Inferior parietal cortex (tissue), 1 donor: ENCODE measurements at regions not wholly inside any gene's neighbourhood (a gene's known extent, or its start where the extent isn't known, plus 50 kb on each side); places are given as distances from the start of the nearest gene placed in this dataset.

Experiments used
- DNase-seq: peaks from one replicate; pipeline ENCODE4 v3.0.0-alpha.2; 2016; ENCODE audit errors: extremely low spot score

DNA sequence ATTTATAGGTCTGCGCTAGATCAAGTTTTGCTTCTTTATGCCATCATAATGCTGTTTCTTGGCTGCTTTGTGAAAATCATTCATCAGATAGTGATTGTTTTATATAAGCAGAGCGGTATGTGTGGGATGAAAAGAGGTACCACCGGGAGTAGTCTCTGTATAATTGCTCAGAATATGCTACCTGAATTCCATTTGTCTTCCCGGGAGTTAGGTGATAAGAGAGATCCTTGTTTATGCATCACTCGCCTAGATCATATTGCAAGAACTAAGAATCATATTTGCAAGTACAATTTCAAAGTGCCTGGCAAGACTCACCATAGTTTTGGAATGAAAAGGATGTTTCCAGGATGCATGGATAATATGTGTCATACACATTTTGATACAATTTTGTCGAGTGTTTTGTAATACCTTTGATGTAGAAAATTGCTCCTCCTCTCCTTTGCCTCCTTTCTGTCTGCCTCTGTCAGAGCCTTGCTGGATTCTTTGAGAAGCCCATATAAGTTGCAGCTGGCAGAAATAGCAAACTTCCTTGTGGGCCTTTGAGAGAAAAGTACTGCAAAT is 1306.0 kb upstream of the SLC10A2 start:
- no peak for DNase-seq

DNA sequence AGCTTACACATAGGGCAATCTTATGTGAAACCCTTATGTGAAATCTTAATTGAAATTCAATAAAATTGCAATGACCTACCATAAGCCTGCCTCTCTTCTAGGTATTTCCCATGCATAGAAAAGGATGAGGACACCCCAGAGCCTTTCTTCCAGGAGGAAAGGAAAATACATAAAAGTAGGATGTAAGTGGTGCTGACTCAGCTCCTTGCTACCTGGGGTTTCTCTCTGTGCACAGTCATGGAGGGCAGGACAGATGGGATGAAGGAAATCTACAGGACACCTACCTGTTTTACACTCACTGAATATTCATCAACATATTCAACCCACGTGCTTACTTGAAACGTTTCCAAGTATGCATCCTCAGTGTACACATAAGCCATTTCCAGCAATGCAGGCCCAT is 1299.2 kb upstream of the SLC10A2 start:
- no peak for DNase-seq

DNA sequence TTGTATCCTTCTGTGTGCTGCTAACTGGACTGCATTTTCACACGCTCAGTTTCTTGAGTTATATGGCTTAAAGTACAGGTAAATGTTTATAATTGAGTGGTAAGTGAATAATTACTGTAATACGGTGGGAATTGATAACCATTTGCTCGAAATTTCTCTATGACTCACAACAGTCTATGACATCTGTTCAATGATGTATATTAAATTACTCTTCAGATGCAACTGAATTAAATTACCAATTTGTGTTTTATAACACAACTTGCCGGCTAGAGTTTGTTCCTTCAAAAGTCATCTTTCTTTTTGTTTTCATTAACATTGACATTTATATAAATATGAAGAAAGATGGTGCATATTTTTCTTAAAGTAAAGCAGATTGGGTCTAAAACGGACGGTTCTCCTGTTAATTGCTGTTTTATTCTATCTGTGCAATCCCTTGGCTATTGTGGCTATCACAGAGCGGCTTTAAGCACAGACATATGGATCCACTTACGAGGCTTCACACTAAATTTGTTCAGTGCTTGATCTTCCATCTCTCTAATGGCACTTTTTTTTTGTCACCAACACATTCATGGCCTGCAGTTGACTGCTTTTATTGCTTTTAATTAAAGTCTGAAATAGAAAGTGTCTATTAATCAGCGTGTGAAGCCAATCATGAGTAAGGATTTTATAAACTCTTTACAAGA is 1291.6 kb upstream of the SLC10A2 start:
- DNase-seq = no peak

DNA sequence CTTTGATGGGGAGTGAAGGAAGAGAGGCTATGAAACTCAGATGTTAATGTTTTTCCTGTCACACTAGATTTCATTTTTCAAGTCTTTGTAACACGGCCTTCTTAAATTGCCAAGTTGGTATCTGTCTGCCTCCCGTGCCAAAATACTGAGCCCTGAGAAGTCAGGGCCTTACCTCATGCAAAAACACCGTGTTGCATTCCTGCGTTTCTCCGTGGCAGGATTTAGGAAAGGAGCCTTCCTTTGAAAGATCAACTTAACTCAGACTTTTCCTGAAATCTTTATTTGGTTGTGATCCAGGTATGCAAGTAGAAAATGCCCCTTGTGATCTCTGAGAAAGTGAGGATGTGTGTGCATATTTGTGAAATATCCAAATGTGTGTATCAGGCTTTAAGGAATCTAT is 1291.0 kb upstream of the SLC10A2 start:
- no peak for DNase-seq

DNA sequence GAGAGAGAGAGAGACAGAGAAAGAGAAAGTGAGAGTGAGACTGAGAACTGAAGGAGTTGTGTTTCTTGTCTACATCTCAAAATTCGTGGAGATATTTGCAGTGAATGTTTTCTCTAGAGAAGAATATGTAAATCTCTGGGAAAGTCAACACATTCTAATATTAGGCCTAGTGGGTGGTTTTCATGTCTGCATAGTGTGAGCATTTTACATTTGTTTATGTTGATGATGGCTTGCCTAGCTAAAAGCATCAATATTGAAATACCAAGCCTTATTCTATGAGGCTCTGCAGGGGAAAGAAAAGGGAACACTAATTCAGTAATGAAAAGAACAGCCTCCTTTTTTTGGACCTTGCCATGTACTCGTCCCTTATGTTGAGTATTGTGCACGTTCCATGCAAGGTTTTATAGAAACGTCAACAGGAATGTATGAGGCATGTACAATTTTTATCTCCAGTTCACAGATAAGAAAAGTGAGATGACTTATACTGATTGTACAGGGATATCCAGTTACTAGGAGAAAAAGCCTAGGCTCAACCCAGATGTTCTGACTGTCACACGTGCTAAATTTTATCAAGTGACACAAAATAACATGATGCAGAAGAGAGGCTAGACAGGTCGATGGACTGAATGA is 1288.9 kb upstream of the SLC10A2 start:
- no peak for DNase-seq

DNA sequence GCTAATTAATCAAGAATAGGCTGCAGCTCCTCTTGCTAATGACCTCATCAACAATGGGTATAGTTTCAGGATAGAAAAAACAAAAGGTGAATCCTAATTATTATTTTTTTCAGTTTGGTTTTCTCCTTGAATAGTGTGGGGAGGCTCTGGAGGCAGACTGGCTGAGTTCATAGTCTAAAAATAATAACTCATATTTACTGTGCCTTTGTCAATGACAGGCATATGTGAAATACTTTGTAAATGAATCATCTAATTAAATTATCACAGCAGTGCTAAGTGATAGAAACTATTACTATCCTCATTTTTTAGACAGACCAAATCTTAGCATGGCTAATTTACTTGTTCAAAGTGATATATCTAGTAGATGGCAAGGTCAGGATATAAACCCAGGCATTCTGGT is 1261.0 kb upstream of the SLC10A2 start:
- DNase-seq = no peak

DNA sequence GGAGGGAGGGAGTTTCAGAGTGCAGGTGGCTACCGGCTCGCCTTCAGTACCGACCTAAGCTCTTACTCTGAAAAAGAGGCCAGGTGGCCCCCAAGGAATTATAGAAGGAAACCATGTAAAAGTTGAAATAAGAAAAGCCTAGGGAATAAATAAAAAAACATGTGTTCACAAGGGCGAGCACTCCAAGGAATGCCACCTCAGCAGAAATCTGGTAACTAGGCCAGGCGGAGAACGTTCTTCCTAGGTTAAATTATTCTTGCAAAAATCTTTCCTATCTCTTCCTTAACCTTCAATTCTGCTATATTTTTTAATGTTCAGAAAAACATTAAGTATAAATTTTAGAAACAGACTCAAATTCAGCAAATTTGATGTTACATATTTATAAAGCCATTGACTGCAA is 1260.3 kb upstream of the SLC10A2 start:
- no peak for DNase-seq

DNA sequence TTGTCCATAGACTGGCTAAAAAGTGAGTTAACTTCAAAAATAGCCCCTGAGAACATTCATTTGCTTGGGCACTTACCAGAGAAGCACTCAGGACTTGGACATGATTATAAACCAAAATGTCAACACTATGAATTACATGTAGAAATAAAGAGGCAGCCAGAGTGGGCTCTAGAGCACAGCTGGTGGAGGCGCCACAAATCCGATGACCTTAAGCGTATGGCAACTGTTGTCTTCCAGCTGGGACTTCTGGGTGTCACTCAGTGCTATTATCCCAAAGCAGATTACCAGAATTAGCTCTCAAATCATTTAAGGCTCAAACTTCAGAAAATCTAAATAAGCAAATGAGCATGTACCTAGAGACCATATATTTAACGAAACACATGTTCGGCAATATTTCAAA is 1255.5 kb upstream of the SLC10A2 start:
- no peak for DNase-seq

DNA sequence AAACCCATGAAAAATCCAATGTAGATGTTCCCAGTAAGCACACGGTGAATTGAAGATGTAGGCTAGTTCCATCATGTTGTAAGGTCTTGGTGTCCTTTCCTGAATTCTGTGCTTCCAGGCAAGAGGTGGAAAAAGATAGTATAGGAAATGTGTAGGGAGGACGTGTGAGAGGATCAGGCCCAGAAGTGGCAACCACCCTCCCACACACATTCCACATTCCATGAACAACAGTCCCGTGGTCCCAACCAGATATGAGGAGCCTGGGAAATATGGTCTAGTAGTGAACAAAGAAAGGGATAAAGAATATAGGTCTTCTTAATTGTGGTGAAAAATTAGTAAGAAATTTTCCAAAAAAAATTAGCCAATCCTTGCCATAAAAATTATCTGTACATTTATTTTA is 1254.2 kb upstream of the SLC10A2 start:
- DNase-seq = no peak

DNA sequence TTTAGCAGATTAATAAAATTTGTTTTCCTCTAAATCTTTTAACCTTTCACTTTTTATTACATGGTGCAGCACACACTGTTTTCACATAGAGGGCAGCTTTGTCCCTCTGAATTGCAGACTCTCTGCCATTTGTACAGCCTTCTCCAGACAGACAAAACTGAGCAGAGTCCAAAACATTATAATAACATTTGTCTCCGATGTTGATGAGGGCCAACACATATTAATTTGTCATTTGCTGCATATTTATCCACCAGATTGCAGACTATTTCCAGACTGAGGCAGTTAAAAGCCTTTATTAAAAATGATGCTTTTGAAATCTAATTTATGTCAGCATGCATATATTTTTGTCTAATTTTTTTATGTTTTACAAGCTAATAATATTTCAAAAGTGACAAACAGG is 1251.9 kb upstream of the SLC10A2 start:
- DNase-seq = peak; percentile 24

DNA sequence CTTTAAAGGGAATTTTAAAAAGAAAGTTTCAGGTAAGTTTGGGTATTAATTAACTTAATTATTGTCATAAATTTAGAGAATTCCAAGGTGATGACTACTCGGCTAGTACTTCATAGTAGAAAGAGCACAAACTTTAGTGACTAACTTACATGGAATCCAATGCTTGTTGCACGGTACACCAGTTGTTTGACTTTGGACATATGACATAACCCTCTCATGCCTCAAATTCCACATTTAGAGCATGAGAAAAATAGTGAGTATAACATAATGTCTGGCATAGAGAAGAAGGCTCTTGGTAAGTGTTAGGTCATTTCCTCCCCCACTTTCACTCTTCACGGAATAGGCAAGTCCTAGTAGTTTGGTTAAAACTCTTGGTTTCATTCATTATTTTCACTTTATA is 1249.4 kb upstream of the SLC10A2 start:
- no peak for DNase-seq

DNA sequence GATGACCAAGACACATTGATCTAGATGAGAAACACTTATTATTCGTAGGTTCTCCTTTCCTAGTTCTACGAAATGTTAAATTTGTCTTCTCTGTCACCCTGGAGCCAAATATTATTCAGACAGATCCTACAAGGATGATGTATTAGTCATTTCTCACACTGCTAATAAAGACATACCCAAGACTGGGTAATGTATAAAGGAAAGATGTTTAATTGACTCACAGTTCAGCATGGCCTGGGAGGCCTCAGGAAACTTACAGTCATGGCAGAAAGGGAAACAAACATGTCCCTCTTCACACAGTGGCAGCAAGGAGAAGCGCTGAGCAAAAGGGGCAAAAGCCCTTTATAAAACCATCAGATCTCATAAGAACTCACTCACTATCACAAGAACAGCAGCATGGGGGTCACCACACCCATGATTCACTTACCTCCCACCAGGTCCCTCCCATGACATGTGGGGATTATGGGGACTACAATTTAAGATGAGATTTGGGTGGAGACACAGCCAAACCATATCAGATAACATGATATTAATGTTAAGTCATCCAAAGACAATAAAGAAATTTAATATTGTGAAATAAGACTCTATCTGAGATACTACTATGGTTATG is 1248.8 kb upstream of the SLC10A2 start:
- DNase-seq = no peak

DNA sequence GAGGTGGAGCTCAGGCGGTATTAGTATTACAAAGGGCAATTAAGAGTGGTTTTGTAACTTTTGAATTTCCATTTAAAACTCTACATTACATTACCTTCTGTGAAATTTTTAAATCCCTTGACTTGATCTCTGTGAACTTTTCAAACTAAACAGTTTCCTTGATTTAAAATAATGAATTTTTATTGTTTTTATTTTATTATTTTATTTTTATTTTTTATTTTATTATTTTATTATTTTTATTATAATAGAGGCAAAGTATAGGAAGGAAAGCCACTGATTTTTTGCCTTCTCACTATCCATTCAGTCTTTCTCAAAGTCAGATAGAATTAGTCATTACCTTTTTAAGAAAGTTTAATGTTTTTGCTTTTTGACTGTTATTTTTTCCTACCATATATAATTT is 1248.1 kb upstream of the SLC10A2 start:
- DNase-seq = no peak

DNA sequence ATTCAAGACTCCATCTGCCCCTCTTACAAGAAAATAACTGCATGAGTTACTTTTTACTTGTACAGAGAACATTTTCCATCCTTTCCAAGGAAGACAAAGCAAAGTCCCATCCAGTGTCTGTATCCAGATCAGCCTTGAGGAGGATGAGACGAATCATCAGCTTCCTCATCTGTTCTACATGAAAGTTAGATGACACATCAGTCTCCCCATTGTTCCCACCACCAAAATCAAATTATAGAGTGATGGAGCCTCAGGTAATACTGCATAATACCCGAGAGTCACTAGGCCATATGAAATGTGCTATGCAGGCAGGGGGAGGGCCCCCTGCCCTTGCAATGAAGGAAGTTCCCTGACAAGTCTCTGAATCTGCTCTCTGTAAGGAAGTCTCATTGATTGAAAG is 1244.6 kb upstream of the SLC10A2 start:
- no peak for DNase-seq

DNA sequence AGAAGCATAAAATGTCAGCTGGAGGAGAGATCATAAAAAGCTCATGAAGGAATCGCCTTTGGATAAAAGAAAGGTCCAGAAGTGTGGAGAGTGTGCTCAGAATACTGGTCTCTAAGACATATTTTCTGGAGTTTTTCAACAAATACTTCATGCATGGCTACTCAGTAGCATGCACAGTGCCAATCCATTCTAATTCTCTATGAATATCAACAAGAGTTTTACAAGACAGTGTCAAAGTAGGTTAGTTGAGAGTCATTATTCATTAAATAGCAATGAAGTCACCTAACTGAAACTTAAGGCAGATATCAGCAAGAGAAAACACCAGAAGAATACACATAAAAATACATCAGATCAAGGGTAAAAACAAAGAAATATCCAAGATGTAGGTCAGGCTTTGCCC is 1243.2 kb upstream of the SLC10A2 start:
- no peak for DNase-seq

DNA sequence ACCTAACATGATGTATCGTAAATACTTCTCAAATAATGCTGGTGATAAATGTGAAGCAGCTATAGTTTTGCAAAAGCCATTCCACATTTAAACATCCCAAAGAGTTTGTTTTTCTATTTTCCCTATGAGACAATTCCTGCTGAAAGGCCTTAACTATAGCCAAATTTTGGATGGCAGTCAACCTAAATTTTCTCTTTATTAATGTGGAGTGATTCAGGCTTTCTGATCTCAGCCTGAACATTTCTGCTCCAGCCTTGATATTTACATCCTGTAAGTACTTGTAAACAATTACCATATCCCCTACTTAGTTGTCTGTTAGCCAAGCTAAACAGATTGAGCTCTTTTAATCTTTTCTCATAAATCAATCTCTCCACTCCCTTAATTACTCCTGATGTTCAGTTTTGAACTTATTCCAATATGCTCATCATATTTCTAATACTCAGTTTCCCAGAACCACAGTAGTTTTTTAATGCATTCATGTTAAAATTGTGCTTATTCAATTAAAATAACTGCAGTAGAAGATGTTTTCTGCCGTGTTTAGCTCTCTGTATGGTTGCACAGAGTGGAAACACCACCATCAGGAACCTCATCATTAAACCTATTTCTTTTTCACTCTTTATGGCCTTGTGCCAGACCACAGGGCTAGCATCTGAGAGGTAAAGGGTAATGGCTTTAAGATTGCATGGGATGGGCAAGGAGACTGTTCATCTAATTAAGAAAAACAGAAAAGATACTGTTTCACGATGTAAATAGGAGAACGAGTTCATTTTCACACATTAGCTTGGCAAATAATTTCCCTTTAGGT is 1235.2 kb upstream of the SLC10A2 start:
- no peak for DNase-seq

DNA sequence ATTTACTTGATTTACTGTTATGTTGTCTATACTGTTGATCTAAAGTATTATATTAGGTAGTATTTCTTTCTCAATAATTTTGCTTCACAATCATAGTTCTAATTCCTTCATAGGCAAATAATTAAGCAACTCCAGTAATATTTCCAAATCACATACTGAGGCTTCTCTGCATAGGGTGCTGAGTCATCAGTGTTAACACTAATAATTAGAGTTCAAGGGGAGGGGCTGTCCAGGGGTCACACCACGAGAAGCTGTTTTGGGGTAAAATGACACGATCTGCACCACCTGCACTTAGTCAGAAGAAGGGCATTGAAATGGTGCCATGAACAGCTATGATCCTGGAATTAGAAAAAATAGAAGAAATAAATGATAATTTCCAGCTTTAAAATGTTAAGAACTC is 1230.9 kb upstream of the SLC10A2 start:
- no peak for DNase-seq

DNA sequence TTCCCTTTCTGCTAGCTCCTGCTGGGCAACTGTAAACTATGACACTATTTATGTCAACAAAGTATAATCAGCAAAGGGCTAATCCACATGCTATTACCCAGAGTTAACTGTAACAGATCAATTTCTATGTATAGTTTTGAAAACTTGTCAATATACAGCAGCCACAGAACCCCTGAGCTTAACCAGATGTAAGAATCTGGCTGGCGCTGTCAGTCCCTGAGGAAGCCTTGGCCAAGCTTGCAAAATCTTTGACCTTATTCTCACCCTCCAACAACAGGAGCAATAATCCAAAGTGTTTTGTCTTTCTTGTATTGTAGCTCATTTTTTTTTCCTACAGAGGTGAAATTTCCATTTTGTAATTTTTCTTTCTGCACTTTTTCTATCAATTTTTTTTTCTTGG is 1230.1 kb upstream of the SLC10A2 start:
- no peak for DNase-seq

DNA sequence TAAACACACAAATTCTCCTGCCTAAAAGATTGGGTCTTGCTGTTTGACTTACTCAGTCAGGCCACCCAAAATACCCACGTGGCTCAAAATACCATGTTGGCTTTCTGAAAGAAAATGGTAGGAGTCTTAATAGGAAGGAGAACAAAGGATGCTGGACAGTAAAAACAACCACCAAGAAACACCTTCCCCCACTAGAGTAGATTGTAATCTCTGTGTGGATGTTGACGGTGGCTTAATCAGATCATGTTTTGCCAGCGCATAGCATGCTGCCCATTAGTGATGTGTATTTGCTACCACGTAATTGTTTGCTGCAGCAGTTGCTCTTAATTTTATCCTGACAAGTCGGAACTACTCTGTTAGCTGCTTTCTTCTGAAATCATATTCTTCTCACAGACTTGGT is 1229.3 kb upstream of the SLC10A2 start:
- no peak for DNase-seq

DNA sequence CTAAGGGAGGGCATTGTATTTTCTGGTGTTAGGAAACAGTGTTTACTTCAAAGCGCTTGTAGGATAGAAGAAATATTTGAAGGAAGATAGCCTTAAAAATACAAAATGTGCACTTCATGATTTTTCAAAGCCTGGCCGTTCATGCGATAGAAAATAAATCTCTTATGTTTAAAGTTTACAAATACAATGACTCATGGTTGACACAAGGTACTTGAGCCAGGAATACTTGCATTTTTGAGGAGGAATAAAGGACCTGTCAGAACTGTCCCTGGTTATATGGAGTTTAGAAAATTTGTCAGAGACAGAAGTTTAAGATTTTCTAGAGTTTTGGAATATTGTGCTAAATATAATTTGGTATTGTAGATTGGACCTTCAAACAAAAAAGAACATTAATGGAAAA is 1223.2 kb upstream of the SLC10A2 start:
- DNase-seq = no peak

DNA sequence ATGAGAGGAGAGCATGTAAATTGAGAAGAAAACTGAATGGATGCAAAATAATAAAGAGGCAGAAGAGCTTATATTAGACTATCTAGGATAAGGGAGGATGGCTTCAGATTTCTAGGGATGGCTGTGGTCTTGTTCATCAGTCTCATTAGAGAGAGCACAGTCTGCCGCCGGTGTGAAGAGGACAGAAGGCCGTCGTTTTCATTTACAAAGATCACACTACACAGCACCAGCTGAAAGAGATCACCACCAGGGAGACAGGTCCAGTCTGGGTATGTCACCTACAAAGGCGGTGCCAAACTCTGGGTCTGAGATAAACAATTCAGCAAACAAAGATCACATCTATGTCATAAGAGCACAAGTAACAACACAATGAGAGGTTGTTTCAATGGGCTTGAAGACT is 1222.3 kb upstream of the SLC10A2 start:
- no peak for DNase-seq

DNA sequence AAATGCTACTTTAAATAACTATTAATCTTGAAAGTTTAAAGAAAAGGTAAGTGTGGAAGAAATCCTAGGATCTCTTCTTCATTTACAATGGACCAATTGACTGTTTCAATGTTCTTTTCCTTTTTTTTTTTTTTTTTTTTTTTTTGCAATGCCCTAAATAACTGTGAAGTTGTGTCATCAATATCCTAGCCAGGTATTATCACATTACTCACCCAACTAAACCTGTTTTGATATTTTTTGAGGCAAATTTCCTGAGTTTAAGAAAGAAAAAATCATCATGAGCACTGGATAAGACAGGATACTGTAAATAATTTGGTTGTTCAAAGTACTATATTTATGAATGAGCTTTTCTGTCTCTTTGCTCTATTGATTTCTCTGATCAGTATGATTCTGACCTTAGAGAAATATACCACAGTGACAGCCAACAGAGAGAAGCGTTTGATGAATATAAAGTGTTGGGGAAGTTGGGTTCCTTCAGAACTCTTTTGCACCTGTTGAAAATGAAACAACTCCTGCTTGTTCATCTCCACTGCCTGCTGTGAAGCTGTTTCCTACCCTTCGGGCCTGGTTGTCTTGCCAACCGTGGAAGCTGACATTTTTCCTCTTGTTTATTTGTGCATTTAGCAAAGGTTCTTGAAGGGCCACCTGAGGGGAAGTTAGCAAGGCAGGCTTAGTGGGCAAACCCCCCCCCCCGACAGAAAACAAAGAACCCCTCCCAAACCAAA is 1220.5 kb upstream of the SLC10A2 start:
- no peak for DNase-seq
